ENCODE measurements at regions not wholly inside any gene's neighbourhood (a gene's known extent, or its start where the extent isn't known, plus 50 kb on each side); places are given as distances from the start of the nearest gene placed in this dataset.

- H3K9me3 ChIP-seq (ENCODE audit: control insufficient read depth, insufficient read depth, low read depth, low read length): no peaks in the 10 kb centered on the region
- no peaks in the 10 kb centered on the region for H4K20me1 ChIP-seq (ENCODE audit: control insufficient read depth, extremely low read depth, insufficient read depth, low read length)
- no peaks in the 10 kb centered on the region for H3K36me3 ChIP-seq (ENCODE audit: control insufficient read depth, insufficient read depth, low read length)
- no peaks in the 10 kb centered on the region for H3K4me1 ChIP-seq (ENCODE audit: control insufficient read depth, extremely low read depth, insufficient read depth, low read length)
- TF ChIP-seq CTCF (conservative IDR thresholded peaks at IDR 0.05 in 1 of 2, IDR thresholded peaks at IDR 0.05 in 1 of 2; ENCODE audit: low read depth in 1 of 2, low read length in 2 of 2) (no peak), EZH2 (IDR thresholded peaks at IDR 0.05; ENCODE audit: low read length, missing control alignments) (no peak)
- no peak overlapping the region for H3K4me2 ChIP-seq (ENCODE audit: extremely low read depth, insufficient read depth, low read length)
- no peaks in the 10 kb centered on the region for H3K79me2 ChIP-seq (ENCODE audit: control insufficient read depth, insufficient read depth, low read length)
- no peak for DNase-seq (ENCODE audit: low read depth in 2 of 2)
- no peaks in the 10 kb centered on the region for H3K27me3 ChIP-seq (ENCODE audit: control insufficient read depth, insufficient read depth, low read length)
- H3K4me3 ChIP-seq (replicated peaks in 1 of 4; ENCODE audit: control extremely low read depth in 1 of 4, insufficient read depth in 1 of 4, low read depth in 3 of 4, low read length in 4 of 4): no peak overlapping the region
- no peak overlapping the region for H3K27ac ChIP-seq (ENCODE audit: insufficient read depth, low read length)
- H2AFZ ChIP-seq (ENCODE audit: low read length): no peak overlapping the region
- H3K9ac ChIP-seq (ENCODE audit: insufficient read depth, low read length): no peak overlapping the region
These were observed 934.2 kb downstream of the CDH9 start for GRCh38 chr5:26104175-26104574.

GRCh38 chr5:26060212-26060611 lies 978.2 kb downstream of the CDH9 start:
- Histone ChIP-seq H3K4me2 (ENCODE audit: extremely low read depth, insufficient read depth, low read length) (no peak overlapping the region), H2AFZ (ENCODE audit: low read length) (no peak overlapping the region), H3K4me3 (replicated peaks in 1 of 4; ENCODE audit: control extremely low read depth in 1 of 4, insufficient read depth in 1 of 4, low read depth in 3 of 4, low read length in 4 of 4) (no peak overlapping the region), H3K9me3 (ENCODE audit: control insufficient read depth, insufficient read depth, low read depth, low read length) (no peaks in the 10 kb centered on the region), H4K20me1 (ENCODE audit: control insufficient read depth, extremely low read depth, insufficient read depth, low read length) (no peaks in the 10 kb centered on the region), H3K4me1 (ENCODE audit: control insufficient read depth, extremely low read depth, insufficient read depth, low read length) (no peaks in the 10 kb centered on the region), H3K36me3 (ENCODE audit: control insufficient read depth, insufficient read depth, low read length) (no peaks in the 10 kb centered on the region), H3K9ac (ENCODE audit: insufficient read depth, low read length) (no peak overlapping the region), H3K27me3 (ENCODE audit: control insufficient read depth, insufficient read depth, low read length) (no peaks in the 10 kb centered on the region), H3K27ac (ENCODE audit: insufficient read depth, low read length) (no peak overlapping the region), H3K79me2 (ENCODE audit: control insufficient read depth, insufficient read depth, low read length) (no peaks in the 10 kb centered on the region)
- TF ChIP-seq CTCF (conservative IDR thresholded peaks at IDR 0.05 in 1 of 2, IDR thresholded peaks at IDR 0.05 in 1 of 2; ENCODE audit: low read depth in 1 of 2, low read length in 2 of 2) (no peak), EZH2 (IDR thresholded peaks at IDR 0.05; ENCODE audit: low read length, missing control alignments) (no peak)
- no peak for DNase-seq (ENCODE audit: low read depth in 2 of 2)

- no peak for DNase-seq (ENCODE audit: low read depth in 2 of 2)
- no peaks in the 10 kb centered on the region for H3K9me3 ChIP-seq (ENCODE audit: control insufficient read depth, insufficient read depth, low read depth, low read length)
- H3K79me2 ChIP-seq (ENCODE audit: control insufficient read depth, insufficient read depth, low read length): no peaks in the 10 kb centered on the region
- no peak overlapping the region for H3K4me2 ChIP-seq (ENCODE audit: extremely low read depth, insufficient read depth, low read length)
- no peaks in the 10 kb centered on the region for H3K27me3 ChIP-seq (ENCODE audit: control insufficient read depth, insufficient read depth, low read length)
- H3K27ac ChIP-seq (ENCODE audit: insufficient read depth, low read length): no peak overlapping the region
- no peak overlapping the region for H3K9ac ChIP-seq (ENCODE audit: insufficient read depth, low read length)
- no peaks in the 10 kb centered on the region for H3K4me1 ChIP-seq (ENCODE audit: control insufficient read depth, extremely low read depth, insufficient read depth, low read length)
- H4K20me1 ChIP-seq (ENCODE audit: control insufficient read depth, extremely low read depth, insufficient read depth, low read length): no peaks in the 10 kb centered on the region
- H3K36me3 ChIP-seq (ENCODE audit: control insufficient read depth, insufficient read depth, low read length): no peaks in the 10 kb centered on the region
- H2AFZ ChIP-seq (ENCODE audit: low read length): no peak overlapping the region
- H3K4me3 ChIP-seq (replicated peaks in 1 of 4; ENCODE audit: control extremely low read depth in 1 of 4, insufficient read depth in 1 of 4, low read depth in 3 of 4, low read length in 4 of 4): no peak overlapping the region
- TF ChIP-seq CTCF (conservative IDR thresholded peaks at IDR 0.05 in 1 of 2, IDR thresholded peaks at IDR 0.05 in 1 of 2; ENCODE audit: low read depth in 1 of 2, low read length in 2 of 2): no peak
- no peak for TF ChIP-seq EZH2 (IDR thresholded peaks at IDR 0.05; ENCODE audit: low read length, missing control alignments)
These were observed 983.8 kb downstream of the CDH9 start for GRCh38 chr5:26054594-26054993.
